Femur (tissue), 1 donor: ENCODE measurements at regions not wholly inside any gene's neighbourhood (a gene's known extent, or its start where the extent isn't known, plus 50 kb on each side); places are given as distances from the start of the nearest gene placed in this dataset.
A peak's percentile ranks its signal among the peaks of the same experiment; 100 is the strongest.

Experiments used
- DNase-seq: peaks from one replicate; pipeline ENCODE4 v3.0.0-alpha.2; 2017

GRCh38 chr20:20877079-20877478, 164.6 kb upstream of the RALGAPA2 start:
- DNase-seq, result no peak

DNA sequence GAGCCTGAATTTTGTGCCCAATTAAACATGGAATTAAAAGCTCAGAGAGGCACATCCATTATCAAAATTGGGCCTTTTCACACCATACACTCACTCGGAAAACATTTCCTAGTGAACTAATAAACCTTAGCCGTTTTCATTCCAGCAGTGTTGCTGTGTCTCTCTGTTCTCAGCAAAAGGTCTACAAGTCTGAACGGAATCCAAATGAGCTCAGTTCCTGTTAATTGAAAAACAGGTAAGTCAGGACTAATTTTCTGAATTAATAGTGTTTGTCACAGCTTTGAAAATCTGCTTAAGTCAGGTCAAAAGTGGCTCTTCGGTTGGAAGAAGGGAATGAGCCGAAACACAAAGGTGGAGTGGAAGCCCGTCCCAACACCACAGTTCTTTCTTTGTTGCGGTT, 163.3 kb upstream of the RALGAPA2 start:
- no peak for DNase-seq

DNA sequence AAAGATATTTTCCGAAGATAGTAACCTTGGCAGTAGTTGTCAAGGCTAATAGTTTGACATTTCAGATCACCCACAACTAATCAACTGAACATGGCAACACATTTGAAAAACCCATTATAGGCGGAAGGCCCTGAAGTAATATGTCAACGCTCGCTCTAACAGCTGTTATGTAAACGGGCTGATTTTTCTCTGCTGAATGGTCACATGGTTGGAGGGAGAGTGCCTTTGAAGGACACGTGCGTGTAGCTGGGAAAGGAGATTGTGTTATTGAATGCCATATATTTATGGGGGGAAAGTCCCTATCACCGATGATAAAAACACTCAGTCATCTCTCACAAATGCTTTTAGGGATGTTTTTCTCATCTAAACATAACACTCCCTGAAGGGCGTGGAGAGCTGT, 160.0 kb upstream of the RALGAPA2 start:
- DNase-seq, result no peak

GRCh38 chr20:20869161-20869775, 156.8 kb upstream of the RALGAPA2 start:
- DNase-seq, result no peak

- no peak for DNase-seq
These were observed 152.1 kb upstream of the RALGAPA2 start for GRCh38 chr20:20864351-20865096.

DNA sequence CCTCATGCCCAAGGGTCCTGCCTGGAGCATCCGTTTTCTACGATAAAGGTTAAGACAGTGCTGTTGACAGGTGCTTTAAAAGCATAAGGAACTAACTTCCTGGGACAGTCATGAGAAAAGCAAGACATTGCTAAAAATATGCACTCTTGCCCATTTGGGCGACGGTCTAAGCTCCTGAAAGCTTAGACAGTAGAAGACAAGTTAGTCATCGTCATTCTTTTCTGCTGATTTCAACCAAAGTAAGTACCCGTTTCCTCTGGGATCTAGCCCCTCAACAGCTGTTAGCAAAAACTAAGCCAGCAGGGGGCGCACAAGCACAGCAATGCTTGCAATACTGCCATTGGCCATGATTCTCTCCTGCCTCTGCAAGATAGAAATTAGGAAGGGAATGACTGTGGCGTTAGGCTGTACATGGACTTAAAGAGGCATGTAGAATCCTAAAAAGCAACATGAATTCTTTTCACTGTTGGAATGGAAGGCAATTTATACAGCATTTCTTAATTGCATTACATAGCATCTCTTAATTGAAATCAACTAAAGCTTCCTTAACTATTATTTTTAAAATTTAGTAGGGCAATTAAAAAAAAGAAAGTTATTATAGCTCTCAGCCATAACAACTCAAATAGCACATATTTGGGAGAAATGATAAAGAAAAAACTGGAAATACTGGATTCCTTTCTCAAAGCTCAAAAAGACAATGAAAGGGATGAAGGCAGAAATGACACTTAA, 147.8 kb upstream of the RALGAPA2 start:
- peak; percentile 91 for DNase-seq

GRCh38 chr20:20859510-20859909, 147.1 kb upstream of the RALGAPA2 start:
- no peak for DNase-seq

DNA sequence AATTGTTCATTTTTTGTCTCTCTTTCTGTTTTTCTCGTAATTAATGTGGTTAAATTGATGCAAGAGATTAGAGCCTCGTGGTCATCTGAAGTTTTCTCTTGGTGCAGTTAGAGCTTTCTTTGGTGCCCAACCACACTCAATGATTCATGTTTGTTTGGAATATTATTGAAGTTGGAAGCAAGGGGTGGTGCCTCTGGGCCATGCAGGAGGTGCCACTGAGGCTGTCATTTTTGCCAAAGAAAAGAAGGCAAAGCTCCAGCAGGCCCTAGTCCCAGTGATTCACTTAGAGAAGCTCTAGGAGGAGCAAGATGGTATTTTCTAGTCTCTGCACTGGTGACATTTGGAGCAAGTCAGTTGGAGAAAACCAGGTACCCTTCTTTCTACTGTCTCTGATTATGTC, 144.5 kb upstream of the RALGAPA2 start:
- no peak for DNase-seq

GRCh38 chr20:20856306-20856705, 143.9 kb upstream of the RALGAPA2 start:
- no peak for DNase-seq

DNA sequence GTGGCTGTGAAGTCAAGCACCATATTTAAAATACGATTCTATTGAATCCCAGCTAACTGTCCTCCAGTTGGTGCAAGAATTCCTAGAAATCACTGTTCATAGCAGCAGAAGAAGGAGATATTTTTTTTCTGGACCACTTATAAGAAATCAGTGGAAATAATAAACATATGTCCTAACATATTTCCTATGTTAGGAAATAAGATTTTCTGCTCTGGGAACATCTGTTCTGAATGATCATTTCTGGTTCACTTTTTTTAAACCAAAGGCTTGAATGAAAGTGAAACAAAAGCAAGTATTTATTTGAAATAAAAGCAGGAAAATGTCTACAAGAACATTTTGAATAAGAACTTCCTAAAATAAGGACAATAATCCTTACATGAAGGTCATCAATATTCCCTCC, 138.9 kb upstream of the RALGAPA2 start:
- no peak for DNase-seq

- DNase-seq, result no peak
These were observed 138.0 kb upstream of the RALGAPA2 start for GRCh38 chr20:20850407-20850806.

- no peak for DNase-seq
These were observed 136.7 kb upstream of the RALGAPA2 start for GRCh38 chr20:20849161-20849560.

GRCh38 chr20:20847814-20848213, 135.4 kb upstream of the RALGAPA2 start:
- no peak for DNase-seq

GRCh38 chr20:20843982-20844381, 131.5 kb upstream of the RALGAPA2 start:
- DNase-seq, result no peak

GRCh38 chr20:20839771-20840170, 127.3 kb upstream of the RALGAPA2 start:
- DNase-seq, result no peak

DNA sequence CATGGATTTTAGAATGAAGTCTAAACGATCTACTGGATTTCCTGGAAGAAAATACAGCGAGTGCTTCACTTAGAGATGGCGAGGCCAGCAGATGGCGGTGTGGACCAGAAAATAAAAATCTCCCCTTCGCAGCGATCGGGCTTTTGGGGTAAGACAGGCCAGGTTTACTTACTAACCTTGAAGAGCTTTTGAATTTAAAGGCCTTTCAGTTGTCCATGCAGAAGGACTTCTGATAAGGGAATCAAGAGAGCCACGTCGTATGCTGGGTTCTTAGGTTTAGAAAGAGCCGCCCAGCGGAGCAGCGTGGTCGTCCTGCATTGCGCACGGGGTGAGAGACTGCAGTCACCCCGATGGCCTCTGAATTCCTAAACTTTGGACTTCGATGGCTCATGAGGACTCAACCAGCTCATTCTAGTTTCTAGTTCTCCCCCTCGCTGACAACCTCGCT, 125.2 kb upstream of the RALGAPA2 start:
- peak; percentile 76 for DNase-seq

GRCh38 chr20:20836836-20837235, 124.4 kb upstream of the RALGAPA2 start:
- no peak for DNase-seq

GRCh38 chr20:20835897-20836296, 123.5 kb upstream of the RALGAPA2 start:
- DNase-seq, result no peak

DNA sequence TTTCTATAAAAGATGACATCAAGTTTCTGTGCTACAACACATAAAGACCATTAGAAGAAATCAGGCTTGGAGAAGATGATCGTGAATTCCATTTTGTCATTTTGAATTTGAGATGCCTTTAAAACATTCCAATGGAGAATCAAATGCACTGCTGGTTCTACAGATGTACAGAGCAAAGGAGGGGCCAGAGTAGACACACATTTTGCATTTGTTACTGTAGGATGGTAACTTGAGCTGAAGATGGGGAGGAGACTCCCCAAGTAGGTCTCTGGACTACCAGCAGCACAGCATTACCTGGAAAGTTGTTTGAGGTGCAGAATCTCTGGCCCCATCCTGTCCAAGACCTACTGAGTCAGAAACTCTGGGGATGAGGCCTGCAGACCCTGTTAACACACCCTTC, 121.6 kb upstream of the RALGAPA2 start:
- no peak for DNase-seq

DNA sequence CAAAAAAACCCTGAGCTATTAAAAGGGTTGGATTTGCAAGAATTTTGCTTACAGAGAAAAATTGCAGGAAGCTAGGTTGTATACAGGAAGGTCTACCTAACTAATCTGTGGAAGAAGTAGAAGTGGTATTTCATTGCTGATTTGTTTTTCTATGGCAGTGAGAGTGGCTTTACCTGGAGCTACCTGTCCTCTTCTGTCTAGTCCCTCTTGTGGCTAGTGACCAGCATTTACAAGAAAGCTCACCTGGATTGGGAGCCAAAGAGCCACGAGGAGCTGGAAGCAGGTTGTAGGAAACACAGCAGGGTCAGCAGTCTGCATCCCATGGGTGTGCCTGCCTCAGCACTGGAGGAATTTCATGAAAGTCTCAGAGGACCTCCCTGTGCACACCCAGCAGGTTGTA, 120.3 kb upstream of the RALGAPA2 start:
- no peak for DNase-seq

DNA sequence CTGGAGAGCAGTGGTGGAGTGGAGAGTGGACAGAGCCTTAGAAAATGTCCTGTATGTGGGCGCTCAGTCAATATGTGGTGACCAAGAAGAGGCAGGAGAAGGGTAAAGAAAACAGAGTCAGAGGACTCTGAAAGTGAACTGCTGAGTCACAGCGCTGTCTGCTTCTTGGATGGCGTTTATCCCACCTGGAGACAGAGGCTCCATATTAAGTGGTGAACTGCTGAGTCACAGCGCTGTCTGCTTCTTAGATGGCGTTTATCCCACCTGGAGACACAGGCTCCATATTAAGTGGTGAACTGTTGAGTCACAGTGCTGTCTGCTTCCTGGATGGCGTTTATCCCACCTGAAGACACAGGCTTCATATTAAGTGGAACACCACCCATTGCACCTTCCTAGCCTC, 119.3 kb upstream of the RALGAPA2 start:
- no peak for DNase-seq

DNA sequence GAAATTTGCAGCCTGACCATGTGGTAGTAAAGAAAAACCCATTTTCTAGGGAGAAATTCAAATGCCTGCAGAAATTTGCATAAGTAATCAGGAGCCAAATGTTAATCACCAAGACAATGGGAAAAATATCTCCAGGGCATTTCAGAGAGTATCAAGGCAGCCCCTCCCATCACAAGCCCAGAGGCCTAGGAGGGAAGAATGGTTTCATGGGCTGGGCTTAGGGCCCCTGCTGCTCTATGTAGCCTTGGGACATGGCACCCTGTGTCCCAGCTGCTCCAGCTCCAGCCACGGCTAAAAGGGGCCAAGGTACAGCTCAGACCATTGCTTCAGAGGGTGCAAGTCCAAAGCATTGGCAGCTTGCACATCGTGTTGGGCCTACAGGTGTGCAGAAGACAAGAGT, 117.2 kb upstream of the RALGAPA2 start:
- no peak for DNase-seq

DNA sequence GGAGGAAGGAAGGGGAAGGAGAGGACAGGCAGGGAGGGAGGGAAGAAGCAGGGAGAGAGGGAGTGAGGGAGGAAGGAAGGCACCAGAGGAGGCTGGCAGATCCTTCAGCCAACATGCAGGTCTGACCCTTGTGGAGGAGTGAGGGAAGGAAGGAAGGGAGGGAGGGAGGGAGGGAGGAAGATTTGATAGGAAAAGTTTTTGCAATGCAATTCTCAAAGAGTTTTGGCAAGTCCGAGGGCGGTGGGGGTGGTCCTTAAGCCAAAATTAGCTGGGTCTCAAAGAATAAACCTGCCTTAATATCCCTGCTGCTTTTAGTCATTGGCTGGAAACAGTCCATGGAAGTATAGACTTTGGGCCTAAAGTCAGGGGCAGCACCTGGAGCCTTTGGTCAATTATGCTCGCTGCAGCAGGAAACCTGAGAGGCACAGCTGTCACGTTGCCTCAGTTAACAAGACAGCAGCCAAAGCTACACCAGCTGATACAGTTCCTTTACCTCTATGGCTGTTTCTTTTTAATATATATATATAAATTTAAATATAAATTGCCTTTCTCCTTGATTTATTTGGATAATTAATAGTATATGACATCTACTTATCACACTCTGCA, 115.7 kb upstream of the RALGAPA2 start:
- no peak for DNase-seq
